HG02798 (cell line): ENCODE measurements at regions not wholly inside any gene's neighbourhood (a gene's known extent, or its start where the extent isn't known, plus 50 kb on each side); places are given as distances from the start of the nearest gene placed in this dataset.
"Not testable (repeated sequence)": the region's sequence is repeated elsewhere in the genome, so short reads cannot be mapped to it uniquely, and the experiment has no call there.

ENCODE experiments used
- ATAC-seq: cut with Tn5 transposase; IDR thresholded peaks from one replicate; pipeline ENCODE4 v1.9.1; 2021; ENCODE audit warnings: mild to moderate bottlenecking; ENCODE audit not compliant: unreplicated experiment, poor library complexity

DNA sequence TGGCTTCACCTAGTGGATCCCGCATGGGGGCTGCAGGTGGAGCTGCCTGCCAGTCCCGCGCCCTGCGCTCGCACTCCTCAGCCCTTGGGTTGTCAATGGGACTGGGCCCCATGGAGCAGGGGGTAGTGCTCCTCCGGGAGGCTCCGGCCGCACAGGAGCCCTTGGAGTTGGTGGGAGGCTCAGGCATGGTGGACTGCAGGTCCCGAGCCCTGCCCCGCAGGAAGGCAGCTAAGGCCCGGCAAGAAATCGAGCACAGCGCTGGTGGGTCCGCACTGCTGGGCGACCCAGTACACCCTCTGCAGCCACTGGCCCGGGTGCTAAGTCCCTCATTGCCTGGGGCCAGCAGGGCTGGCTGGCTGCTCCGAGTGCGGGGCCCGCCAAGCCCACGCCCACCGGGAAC, 231.2 kb upstream of the TECRL start:
- ATAC-seq, result not testable (repeated sequence)

DNA sequence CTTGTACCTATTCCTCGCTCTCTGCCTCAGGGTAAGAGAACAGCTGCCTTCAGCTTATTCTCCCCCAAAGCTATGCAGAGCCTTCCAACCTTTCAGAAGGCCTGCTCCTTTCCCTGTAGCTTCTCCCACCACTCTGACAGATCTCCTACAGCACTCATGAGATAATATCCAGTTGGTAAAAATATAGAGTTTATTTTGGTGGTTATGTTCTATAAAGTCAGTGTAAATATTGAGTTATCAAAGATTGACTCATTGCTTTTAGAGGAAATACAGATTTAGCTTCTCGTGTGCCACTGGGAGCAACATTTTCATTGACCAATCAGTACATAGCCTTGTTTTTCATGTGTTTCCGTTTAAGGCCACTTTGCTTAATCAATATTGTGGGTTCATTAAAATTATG, 216.2 kb upstream of the TECRL start:
- ATAC-seq, result no peak

DNA sequence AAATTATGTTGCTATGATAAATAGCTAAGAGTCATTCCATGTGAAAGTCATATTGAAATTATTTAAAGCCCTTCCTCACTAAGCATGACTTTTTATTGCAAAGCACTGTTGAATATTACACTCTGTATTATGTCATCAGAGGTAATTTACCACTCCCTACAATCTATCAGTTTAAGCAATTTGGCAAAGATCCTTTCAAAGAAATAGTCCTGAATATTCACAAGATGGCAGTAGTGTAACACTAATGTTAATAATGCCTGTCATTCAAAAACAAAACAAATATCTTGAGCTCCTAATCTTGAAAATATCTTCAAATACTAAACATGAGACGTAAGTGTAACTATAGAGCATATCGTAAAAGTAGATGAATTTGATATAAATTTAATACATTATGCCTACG, 208.6 kb upstream of the TECRL start:
- ATAC-seq, result no peak

DNA sequence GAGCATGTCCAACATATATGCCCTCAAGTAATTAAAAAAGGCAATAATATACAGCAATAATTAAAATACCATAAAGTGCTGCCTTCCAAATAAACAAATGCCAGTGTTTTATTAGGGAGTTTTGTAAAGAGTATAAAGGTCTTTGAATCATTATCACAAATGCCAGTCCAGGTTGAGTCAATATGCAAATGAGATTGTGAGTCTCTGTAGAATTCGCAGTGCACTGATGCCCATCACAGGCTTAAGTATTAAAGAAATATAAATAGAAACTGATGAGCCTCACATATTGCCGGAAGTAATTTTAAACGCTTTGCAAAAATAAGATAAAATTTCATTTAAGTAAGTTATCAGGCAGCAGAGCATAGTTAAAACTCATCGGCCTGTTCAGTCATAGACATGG, 205.0 kb upstream of the TECRL start:
- ATAC-seq, result no peak

DNA sequence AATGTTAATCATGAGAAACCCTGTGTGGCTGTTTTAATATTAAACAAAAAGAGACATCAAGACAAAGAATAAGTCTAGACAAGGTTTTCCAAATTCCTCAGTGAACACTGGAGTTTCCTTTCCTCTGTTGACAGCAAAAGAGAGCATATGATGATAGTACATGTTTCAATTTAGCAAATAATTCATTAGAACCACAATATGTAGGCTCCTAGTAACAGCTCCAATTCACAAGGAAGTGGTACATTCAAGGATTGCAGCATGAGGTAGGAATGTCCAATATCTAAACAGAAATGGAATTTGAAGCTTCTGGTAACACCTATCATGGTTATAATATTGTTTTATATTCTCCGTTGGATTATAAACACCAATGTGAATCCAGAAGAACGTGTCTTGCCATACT, 203.8 kb upstream of the TECRL start:
- ATAC-seq, result no peak

DNA sequence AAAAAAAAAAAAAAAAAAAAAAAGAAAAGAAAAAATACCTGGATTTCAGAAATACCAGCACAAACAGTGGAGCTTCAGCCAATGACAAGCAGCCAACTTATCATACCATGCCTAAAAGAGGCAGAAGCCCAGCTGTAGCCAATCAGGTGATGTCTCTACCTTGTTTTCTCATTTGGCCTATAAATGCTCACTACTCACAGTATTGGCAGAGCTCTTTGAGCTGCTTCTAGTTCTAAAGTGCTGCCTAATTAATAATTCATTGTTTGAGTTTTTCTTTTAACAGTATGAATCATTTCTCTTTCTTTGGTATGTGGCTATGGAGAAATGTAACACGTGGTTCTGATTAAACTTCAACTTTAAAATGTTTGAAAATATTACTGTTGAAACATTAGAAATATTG, 188.8 kb upstream of the TECRL start:
- ATAC-seq, result no peak

DNA sequence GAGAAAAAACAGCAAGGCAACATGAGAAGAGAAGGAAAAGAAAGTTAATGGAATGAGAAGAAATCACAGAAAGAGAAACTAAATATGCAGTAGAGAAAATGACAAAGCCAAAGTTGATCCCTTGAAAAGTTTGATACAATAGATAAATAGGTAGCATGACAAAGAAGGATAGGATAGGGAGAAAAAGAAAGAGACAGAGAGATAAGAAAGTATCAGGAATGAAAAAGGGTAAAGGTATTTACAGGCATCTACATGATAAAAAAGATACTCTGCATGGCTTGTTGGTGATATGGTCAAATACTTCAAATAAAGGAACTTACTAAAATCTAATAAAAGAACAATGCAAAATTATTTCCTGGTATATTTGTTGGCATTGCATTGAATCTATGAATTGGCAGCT, 185.5 kb upstream of the TECRL start:
- no peak for ATAC-seq

DNA sequence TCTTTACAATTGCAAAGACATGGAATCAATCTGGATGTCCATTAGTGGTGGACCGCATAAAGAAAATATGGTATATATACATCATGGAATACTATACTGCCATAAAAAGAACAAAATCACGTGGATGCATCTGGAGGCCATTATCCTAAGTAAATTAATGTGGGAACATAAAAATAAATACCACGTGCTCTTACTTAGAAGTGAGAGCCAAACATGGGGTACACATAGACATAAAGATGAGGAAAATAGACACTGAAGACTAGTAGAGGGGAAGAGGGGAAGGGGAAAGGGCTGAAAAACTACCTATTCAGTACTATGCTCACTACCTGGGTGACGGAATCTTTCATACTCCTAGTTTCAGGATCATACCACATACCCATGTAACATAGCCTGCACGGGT, 179.3 kb upstream of the TECRL start:
- ATAC-seq, result no peak

DNA sequence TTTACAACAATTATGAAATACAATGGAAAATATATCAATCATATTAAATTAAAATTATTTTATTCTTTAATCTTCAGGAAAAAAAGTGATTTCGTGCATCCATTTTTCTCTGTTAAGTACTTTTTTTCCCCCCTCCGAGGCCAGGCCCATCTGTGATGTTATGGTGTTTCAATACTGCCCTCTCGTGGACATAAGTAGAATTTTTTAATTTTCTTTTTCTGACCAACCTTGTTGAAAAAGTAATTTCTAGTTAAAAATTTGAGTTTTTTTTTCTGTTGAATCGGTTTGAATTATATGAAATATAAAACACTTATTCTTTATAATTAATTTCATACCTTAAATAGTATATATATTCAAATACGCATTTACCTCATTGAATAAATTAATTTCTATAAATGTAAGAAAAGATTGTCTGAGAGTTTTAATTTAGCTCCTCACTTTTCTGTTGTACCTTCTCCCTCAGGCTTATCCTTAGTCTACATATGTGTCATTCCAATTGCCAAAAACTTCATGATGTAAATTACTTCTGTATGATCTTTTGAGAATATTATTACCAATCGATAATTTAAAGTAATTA, 175.8 kb upstream of the TECRL start:
- ATAC-seq, result no peak

DNA sequence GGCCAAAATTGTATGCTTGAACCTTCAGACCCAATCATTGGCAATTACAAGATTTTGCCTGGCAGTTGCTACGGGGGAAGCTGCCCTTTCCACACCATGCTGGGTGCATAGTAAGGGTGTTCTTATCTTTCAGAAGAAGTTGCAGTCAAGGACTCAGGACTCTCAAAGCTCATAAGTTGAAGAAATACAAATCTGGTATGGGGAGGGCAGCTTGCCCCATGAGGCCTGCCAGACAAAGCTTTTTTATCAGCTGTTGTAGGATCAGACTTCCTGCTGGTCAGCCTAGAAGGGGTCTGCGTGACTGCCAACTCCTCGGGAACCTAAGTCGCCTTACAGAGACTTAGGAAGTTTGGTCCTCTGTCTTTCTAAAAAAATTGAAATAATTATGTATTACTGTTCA, 174.9 kb upstream of the TECRL start:
- ATAC-seq, result no peak

DNA sequence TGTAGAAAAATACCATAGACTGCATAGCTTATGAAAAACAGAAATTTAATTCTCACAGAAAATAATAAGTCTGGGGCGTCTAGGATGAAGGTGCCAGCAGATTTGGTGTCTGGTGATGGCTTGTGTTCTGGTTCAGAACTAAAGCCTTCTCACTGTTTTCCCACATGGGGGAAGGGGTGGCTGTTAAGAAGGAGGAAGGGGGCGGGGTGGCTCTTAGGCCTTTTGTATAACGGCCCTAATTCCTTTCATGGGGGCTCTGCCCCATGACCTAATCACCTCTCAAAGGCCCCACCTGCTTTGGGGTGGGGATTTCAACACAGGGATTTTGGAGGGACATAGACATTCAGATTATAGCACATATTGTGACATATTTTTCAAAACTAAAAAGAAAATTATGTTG, 173.2 kb upstream of the TECRL start:
- no peak for ATAC-seq

DNA sequence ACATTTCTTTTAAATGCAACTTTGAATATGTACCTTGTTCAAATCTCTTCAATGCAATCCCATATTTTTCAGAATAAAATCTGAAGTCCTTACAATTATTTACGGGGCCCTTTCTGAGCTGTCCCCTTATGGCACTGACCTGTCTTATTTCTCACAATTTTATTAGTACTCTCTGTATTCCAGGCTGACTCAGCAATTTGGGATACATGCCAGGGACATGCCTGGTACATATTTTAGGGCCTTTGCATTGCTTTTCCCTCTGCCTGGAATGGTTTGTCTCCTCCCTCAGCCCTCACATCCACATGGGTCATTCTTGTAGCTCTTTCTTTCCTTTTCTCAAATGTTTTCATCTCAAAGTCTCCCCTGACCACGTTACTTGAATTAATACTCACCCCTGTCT, 172.2 kb upstream of the TECRL start:
- ATAC-seq, result no peak

DNA sequence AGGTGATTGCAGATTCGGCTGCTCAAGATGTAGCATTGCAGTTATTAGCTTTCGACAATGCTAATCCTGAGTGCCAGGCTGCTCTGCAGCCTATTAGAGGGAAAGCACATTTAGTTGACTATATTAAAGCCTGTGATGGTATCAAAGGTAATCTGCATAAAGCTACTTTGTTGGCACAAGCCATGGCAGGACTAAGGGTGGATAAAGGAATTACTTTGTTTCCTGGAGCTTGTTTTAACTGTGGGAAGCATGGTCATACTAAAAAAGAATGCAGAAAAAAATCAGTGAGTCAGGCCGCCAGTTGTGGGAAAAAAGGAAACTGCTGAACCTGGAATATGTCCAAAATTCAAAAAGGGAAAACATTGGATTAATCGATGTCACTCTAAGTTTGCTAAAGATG, 154.9 kb upstream of the TECRL start:
- no peak for ATAC-seq

DNA sequence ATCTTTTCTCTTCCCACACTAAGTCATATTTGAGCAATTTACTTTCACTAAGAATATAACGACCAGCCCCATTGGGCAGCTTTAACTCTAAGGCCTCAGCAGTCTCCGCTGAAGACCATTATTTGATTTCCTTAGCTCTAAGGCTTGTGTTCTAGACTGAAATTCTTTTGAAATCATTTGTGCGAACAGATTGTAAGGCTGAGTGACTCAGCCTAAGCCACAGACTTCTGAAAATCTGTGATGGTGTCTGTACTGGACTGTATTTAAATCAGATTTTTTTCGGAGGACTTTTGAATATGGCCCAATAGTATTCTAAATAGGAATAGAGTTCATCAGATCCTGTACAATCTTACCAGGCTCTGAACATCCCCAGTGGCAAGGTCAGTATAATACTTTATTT, 150.3 kb upstream of the TECRL start:
- ATAC-seq, result no peak

DNA sequence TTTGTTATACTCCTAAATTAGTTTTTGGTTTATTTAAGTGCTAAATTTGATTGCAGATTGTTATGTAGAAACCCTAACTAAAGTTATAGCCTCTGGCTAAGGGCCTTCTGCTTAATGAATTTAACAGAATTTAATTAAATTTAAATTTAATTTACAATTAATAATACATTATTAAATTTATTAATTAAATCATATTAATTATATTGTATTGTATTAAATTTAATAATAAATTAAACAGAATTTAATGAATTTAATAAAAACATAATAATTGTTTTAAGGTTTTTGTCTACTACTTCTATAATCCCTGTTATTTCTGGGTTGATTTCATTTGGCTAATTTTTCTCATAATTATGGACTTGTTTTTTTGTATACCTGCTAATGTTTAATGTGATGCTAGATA, 141.9 kb upstream of the TECRL start:
- ATAC-seq, result no peak

DNA sequence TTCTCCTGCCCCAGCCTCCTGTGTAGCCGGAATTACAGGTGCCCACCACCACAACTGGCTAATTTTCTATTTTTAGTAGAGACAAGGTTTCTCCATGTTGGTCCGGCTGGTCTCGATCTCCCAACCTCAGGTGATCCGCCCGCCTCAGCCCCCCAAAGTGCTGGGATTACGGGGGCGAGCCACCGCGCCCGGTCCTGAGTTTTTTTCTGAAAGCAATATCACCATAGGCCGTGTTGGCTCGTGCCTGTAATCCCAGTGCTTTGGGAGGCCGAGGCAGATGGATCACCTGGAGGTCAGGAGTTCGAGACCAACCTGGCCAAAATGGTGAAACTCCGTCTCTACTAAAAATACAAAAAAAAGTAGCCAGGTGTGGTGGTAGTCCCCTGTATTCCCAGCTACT, 136.3 kb upstream of the TECRL start:
- ATAC-seq, result no peak

DNA sequence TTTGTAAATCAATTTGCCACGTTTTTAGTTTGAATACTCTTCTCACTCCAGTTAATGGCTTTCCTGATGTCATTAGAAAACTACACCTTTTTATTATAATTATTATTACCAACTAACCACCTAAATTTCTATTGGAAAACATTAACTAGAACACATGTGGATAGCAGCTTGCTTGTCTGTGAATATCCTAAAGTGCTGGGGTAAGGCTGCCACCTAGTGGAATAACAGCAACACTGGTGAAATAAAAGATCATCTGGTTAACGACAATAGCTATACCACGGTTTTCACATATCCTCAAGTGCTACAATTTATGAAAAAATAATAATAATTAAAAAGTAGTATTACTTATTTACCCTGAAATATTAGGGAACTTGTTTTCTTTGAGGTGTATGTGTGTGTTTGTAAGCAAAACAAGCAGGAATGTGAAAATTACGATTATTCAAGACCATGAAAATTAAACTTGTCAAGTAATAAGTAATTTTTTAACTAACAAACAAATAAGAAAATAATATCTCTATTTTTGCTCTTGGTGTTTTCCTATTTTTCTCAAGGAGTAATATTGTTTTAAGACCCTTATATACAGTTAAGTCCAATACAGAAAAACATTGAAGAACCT, 130.1 kb upstream of the TECRL start:
- ATAC-seq, result peak; percentile 96

DNA sequence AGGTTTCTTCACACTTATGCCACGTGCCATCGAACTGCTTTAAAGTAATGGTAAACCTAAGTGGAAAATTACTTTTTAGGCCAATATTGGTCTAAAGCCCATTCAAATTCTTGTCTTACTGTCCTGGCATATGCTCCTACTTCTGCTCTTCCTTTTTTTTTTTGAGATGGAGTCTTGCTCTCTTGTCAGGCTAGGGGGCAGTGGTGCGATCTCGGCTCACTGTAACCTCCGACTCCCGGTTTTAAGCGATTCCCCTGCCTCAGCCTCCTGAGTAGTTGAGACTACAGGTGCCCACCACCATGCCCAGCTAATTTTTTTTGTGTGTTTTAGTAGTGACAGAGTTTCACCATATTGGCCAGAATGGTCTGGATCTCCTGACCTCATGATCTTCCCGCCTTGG, 129.0 kb upstream of the TECRL start:
- no peak for ATAC-seq

DNA sequence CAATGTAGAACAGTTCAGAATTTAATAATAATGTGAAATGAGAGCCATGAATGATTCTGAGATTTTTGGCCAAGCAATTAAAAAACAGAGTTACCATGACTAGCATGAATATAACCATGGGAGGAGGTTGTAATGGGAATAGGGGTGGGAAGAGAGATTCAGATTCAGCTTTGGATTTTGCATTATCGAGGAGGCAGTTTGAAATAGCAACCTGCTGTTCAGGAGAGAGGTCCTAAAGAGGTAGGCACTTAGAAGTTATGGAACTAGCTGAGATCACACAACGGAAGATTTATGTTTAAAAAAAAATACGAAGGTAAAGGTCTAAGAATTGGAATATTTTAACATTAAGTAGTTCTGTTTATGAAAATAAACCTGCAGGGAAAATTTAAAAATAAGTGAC, 124.4 kb upstream of the TECRL start:
- ATAC-seq, result no peak

DNA sequence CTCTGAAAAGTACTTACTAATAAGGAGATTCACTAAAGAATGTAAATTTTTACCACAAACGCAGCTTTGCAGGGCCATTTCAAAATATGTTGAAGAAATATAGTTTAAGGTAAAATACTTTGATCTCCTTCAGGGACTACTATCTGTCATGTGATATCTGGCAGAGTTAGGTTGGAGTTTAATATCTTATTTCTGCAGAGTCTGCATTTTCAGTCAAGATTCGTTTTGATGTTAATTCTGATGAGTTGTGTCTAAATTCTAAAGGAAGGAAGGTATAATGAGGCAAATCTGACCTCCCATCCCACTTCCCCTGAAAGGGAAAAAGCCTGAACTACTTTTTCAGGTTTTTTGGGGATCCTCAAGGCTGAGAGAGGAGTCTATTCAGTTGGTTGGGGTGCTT, 123.9 kb upstream of the TECRL start:
- no peak for ATAC-seq

DNA sequence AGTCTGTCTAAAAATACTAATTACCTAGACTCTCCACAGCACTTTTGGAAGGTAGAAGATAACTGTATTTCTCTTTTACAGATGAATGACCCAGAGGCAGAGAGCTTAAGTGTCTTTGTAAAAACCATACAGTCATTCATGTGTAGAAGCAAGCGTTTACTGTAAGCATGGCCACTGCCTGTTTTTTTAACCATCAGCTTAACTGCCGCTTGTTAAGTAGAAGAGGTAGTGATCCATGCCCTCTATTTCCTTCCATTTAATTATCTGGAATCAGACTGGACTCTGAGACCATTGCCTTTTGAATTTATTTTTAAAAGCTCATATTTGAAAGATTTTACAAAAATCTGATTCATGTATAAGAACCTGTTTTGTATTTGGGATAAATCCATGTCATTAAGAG, 111.2 kb upstream of the TECRL start:
- no peak for ATAC-seq

DNA sequence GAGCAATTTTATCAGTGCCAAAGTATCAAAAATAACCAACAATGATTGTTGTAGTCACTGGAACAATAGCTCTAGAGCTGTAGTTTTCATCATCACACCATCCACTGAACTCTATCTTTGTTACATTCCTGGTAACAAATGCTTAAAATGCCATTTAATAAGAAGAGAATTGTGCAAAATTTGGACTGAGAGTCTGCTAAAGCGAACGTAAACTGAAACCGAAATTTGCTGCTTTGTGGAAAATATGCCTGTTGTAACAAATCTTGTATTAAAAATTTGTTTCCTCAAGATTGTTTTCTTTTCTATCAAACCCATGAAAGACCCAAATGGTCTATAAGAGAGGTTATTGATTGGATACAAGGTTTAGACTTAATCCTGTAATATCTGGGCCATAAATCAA, 109.3 kb upstream of the TECRL start:
- ATAC-seq, result no peak

DNA sequence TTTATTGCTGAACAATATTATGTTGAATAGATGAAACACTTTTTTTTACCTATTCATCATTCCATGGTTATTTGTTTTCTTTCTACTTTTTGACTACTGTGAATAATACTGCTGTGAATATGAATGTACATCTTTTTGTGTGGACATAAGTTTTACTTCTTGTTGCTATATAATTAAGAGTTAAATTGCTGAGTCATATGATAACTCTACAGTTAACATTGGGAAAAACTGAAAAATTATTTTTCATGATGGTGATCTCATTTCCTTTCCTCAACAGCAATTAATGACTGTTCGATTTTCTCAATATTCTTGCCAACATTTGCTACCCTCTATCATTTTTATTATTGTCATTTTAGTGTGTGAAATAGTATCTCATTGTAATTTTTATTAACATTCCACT, 106.9 kb upstream of the TECRL start:
- ATAC-seq, result no peak
